K562 (cell line): ENCODE measurements at regions not wholly inside any gene's neighbourhood (a gene's known extent, or its start where the extent isn't known, plus 50 kb on each side); places are given as distances from the start of the nearest gene placed in this dataset.

Experiments
- ATAC-seq: fragments of 200-7000 bp; cut with Tn5 transposase; 3 replicates; pipeline ENCODE4 v1.9.1; 2020; ENCODE audit warnings: moderate library complexity
- BruUV-seq: library from RNA; stranded (reverse); fragments of 400-500 nt; replicated peaks from 2 replicates; lab custom pipeline; 2021; lab: Mats Ljungman, UMichigan
- CTCF ChIA-PET: fragments of 300-600 bp; formaldehyde crosslinking; extraction: SDS; loops from one replicate; lab custom pipeline; 2021; ENCODE audit warnings: low intra/inter-chr PET ratio; lab: Yijun Ruan, JAX
- POLR2A ChIA-PET: fragments of 300-600, 350-650 bp; sonication (Branson Sonifier 250); formaldehyde crosslinking; extraction: SDS; loops from one replicate; lab custom pipeline; 2021; ENCODE audit warnings: antibody characterized with exemption, inconsistent platforms; lab: Yijun Ruan, JAX
- DNase-seq, 4 experiments: peaks; one replicate each; pipeline versions ENCODE4 v3.0.0 to v3.0.0-alpha.2; 2011 to 2018; ENCODE audit warnings: low spot score in 3 of 4, mixed read lengths in 3 of 4; ENCODE audit errors: extremely low read depth in 1 of 4
- FAIRE-seq: peaks from 2 replicates; lab custom pipeline; 2011; peaks lifted over from hg19 to GRCh38; lab: Jason Lieb, UNC
- H2AFZ ChIP-seq: 2 replicates; pipeline ENCODE4 v1.6.0; 2011; ENCODE audit warnings: low read depth, low read length, control low read depth, inconsistent platforms
- H3K27ac ChIP-seq: fragments of 200-600 bp; 3 replicates; pipeline ENCODE4 v1.8.0; 2011; ENCODE audit warnings: low read depth, mild to moderate bottlenecking, control low read depth, inconsistent platforms, low read length, moderate library complexity, mixed read lengths; ENCODE audit errors: extremely low read depth
- H3K27me3 ChIP-seq, 2 experiments: fragments of 300-600 bp in 1 of 2; 2 replicates in 1 of 2; 3 replicates in 1 of 2; pipeline versions ENCODE4 v1.6.0 to v1.8.0; 2011; ENCODE audit warnings: inconsistent platforms in 2 of 2, low read length in 2 of 2, mild to moderate bottlenecking in 1 of 2, mixed read lengths in 1 of 2, moderate library complexity in 1 of 2; ENCODE audit not compliant: control insufficient read depth in 2 of 2, insufficient read depth in 2 of 2
- H3K36me3 ChIP-seq: fragments of 300-600 bp; 3 replicates; pipeline ENCODE4 v1.8.0; 2011; ENCODE audit warnings: mild to moderate bottlenecking, low read length, inconsistent platforms; ENCODE audit not compliant: control insufficient read depth, insufficient read depth
- H3K4me1 ChIP-seq, 2 experiments: fragments of 200-600 bp in 1 of 2; replicated peaks in 1 of 2; 2 replicates in 1 of 2; 3 replicates in 1 of 2; pipeline versions ENCODE4 v1.5.1 to v1.8.0; 2011; ENCODE audit warnings: inconsistent platforms in 2 of 2, low read length in 2 of 2, mild to moderate bottlenecking in 1 of 2, mixed read lengths in 1 of 2, moderate library complexity in 1 of 2; ENCODE audit not compliant: control insufficient read depth in 2 of 2, insufficient read depth in 2 of 2
- H3K4me2 ChIP-seq: 2 replicates; pipeline ENCODE4 v1.6.1; 2011; ENCODE audit warnings: low read length, control low read depth, inconsistent platforms, mixed read lengths; ENCODE audit not compliant: insufficient read depth
- H3K4me3 ChIP-seq: fragments of 200-600 bp; sonication (generic), shearing (Covaris generic); 2 replicates; pipeline ENCODE4 v1.5.1; 2016; ENCODE audit warnings: control low read depth, inconsistent platforms
- H3K79me2 ChIP-seq: fragments of 200-600 bp; 3 replicates; pipeline ENCODE4 v1.8.0; 2011; ENCODE audit warnings: low read length, inconsistent platforms; ENCODE audit not compliant: control insufficient read depth, insufficient read depth
- H3K9ac ChIP-seq, 2 experiments: 2 replicates each; pipeline versions ENCODE4 v1.6.0 to v1.6.1; 2011; ENCODE audit warnings: low read depth in 2 of 2, low read length in 2 of 2, control low read depth in 1 of 2, inconsistent platforms in 1 of 2, mild to moderate bottlenecking in 1 of 2, mixed read lengths in 1 of 2; ENCODE audit not compliant: insufficient read depth in 1 of 2
- H3K9me1 ChIP-seq: one replicate; pipeline ENCODE4 v1.6.0; 2011; ENCODE audit warnings: inconsistent platforms, mild to moderate bottlenecking, low read length, moderate library complexity; ENCODE audit not compliant: control insufficient read depth, insufficient read depth
- H3K9me3 ChIP-seq: replicated peaks from 2 replicates; pipeline ENCODE4 v1.5.1; 2011; ENCODE audit warnings: low read depth, low read length, inconsistent platforms; ENCODE audit not compliant: control insufficient read depth, insufficient read depth
- H4K20me1 ChIP-seq: replicated peaks from 2 replicates; pipeline ENCODE4 v1.6.1; 2011; ENCODE audit warnings: low read length, inconsistent platforms, mixed read lengths; ENCODE audit not compliant: control insufficient read depth, insufficient read depth
- ATF1 ChIP-seq, 2 experiments: fragments of 450-650 bp in 1 of 2; IDR thresholded peaks; 2 replicates each; pipeline ENCODE4 v1.6.1; 2016; ENCODE audit warnings: missing compliant biosample characterization in 1 of 2, missing genetic modification characterization in 1 of 2
- ESRRB ChIP-seq: fragments of 250-450 bp; sonication (Bioruptor Pico); IDR thresholded peaks from 2 replicates; pipeline ENCODE4 v1.5.0; 2020; ENCODE audit warnings: mild to moderate bottlenecking, moderate library complexity, borderline replicate concordance
- HIVEP1 ChIP-seq: fragments of 250-450 bp; sonication (Bioruptor Pico); IDR thresholded peaks from 2 replicates; pipeline ENCODE4 v1.4.0; 2020; ENCODE audit warnings: mild to moderate bottlenecking
- MEF2D ChIP-seq: conservative IDR thresholded peaks from 2 replicates; pipeline ENCODE4 v1.6.1; 2016; ENCODE audit warnings: low read depth, missing genetic modification characterization, missing compliant biosample characterization
- MTA3 ChIP-seq: fragments of 450-650 bp; formaldehyde crosslinking; IDR thresholded peaks from 2 replicates; pipeline ENCODE4 v1.6.1; 2017; ENCODE audit warnings: mild to moderate bottlenecking, borderline replicate concordance
- NCOA1 ChIP-seq: fragments of 450-650 bp; IDR thresholded peaks from 2 replicates; pipeline ENCODE4 v1.6.1; 2016; ENCODE audit warnings: low read depth
- NFXL1 ChIP-seq: fragments of 450-650 bp; formaldehyde crosslinking; IDR thresholded peaks from 2 replicates; pipeline ENCODE4 v1.4.0; 2021; ENCODE audit warnings: mild to moderate bottlenecking
- POLR2AphosphoS2 ChIP-seq: IDR thresholded peaks from 2 replicates; pipeline ENCODE4 v1.6.1; 2012; ENCODE audit warnings: low read length, improper control_type of control experiment
- RBM14 ChIP-seq: fragments of 200-400 bp; formaldehyde crosslinking; IDR thresholded peaks from 2 replicates; pipeline ENCODE4 v1.6.1; 2018; ENCODE audit warnings: low read depth, mild to moderate bottlenecking, low read length, moderate library complexity, borderline replicate concordance; ENCODE audit not compliant: insufficient read depth
- TAF1 ChIP-seq: IDR thresholded peaks from 2 replicates; pipeline ENCODE4 v1.6.1; 2011; ENCODE audit warnings: mild to moderate bottlenecking, low read length, moderate library complexity; ENCODE audit not compliant: insufficient read depth, control insufficient read depth, severe bottlenecking; ENCODE audit errors: extremely low read depth
- ZNF197 ChIP-seq: fragments of 200-800 bp; sonication (Bioruptor generic); IDR thresholded peaks from 2 replicates; pipeline ENCODE4 v1.6.1; 2016; ENCODE audit warnings: low read depth, missing genetic modification characterization, missing compliant biosample characterization
- ZNF3 ChIP-seq: fragments of 250-450 bp; sonication (Bioruptor Pico); IDR thresholded peaks from 2 replicates; pipeline ENCODE4 v1.5.0; 2021; ENCODE audit warnings: mild to moderate bottlenecking, moderate library complexity
- ZNF699 ChIP-seq: fragments of 250-450 bp; sonication (Bioruptor Pico); IDR thresholded peaks from 2 replicates; pipeline ENCODE4 v1.8.0; 2021; ENCODE audit warnings: mild to moderate bottlenecking, moderate library complexity; ENCODE audit not compliant: insufficient replicate concordance
- ZNF76 ChIP-seq: fragments of 250-450 bp; sonication (Bioruptor Pico); IDR thresholded peaks from 2 replicates; pipeline ENCODE4 v1.4.0; 2020; ENCODE audit warnings: mild to moderate bottlenecking, moderate library complexity, borderline replicate concordance
- WGBS: fragments of 100-300 bp; shearing (Covaris generic); methylation state at CpG from one replicate; pipeline ENCODE4 v1.1.6; 2016; ENCODE audit warnings: low coverage, mixed read lengths; ENCODE audit not compliant: insufficient coverage; ENCODE audit errors: missing lambda C conversion rate; 5-methylcytosine and 5-hydroxymethylcytosine counted together
- in situ Hi-C: fragments of 300-500 bp; cut with MboI; formaldehyde crosslinking; loops from 4 replicates; pipeline ENCODE4 v1.15.0; 2018; ENCODE audit warnings: inconsistent platforms, mixed read lengths
- intact Hi-C: fragments of 100-400 bp; cut with micrococcal nuclease; formaldehyde crosslinking; loops from 2 replicates; pipeline ENCODE4 v1.14.2; 2022
- TF ChIP-seq, protein P1 (sequence below): IDR thresholded peaks from 2 replicates; pipeline ENCODE4 v1.6.1; 2011; ENCODE audit warnings: borderline replicate concordance, low read depth, mild to moderate bottlenecking, moderate library complexity, low read length; ENCODE audit not compliant: insufficient read depth, poor library complexity, severe bottlenecking
- TF ChIP-seq, protein P2 (sequence below): fragments of 450-650 bp; IDR thresholded peaks from 2 replicates; pipeline ENCODE4 v1.6.1; 2016; ENCODE audit warnings: missing biosample characterization, missing genetic modification characterization
- TF ChIP-seq, protein P3 (sequence below): IDR thresholded peaks from 3 replicates; pipeline ENCODE4 v1.6.1; 2011; ENCODE audit warnings: borderline replicate concordance, mild to moderate bottlenecking; ENCODE audit not compliant: insufficient read length, insufficient read depth

DNA sequence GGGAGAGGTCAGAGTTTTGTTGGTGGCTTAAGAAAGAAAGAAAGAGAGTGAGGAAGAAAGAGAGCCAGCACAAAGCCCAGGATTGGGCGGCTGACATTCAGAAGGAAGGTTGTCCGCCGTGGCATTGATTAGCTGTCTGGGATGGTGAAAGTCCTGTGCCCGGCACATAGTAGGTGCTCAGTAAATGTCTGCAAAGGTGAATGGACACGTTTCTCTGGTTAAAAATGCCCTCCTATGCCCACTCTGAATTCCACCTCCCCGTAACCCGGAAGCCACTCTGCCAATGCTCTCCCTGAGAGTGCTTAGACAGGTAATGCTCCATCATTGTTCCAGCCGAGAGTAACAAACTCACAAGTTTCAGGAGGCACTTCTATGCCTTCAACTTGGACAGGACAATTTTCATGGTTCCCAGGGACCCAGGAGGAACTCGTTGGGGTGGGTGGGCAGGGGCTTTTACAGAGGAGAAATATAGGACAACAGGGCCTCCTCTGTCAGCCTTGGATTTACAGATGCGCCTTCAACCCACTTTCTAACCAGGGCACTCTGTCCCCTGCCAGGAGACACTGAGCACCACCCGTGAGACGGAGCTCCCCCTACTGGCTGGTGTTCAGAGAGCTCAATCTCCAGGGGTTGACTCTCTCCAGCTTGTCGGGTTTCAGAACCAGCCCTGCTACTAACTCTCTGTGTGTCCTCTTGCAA, 411.5 kb upstream of the ZMIZ1 start (continued):
- TF ChIP-seq, protein P1, sequence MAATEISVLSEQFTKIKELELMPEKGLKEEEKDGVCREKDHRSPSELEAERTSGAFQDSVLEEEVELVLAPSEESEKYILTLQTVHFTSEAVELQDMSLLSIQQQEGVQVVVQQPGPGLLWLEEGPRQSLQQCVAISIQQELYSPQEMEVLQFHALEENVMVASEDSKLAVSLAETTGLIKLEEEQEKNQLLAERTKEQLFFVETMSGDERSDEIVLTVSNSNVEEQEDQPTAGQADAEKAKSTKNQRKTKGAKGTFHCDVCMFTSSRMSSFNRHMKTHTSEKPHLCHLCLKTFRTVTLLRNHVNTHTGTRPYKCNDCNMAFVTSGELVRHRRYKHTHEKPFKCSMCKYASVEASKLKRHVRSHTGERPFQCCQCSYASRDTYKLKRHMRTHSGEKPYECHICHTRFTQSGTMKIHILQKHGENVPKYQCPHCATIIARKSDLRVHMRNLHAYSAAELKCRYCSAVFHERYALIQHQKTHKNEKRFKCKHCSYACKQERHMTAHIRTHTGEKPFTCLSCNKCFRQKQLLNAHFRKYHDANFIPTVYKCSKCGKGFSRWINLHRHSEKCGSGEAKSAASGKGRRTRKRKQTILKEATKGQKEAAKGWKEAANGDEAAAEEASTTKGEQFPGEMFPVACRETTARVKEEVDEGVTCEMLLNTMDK, result peak; percentile 32

DNA sequence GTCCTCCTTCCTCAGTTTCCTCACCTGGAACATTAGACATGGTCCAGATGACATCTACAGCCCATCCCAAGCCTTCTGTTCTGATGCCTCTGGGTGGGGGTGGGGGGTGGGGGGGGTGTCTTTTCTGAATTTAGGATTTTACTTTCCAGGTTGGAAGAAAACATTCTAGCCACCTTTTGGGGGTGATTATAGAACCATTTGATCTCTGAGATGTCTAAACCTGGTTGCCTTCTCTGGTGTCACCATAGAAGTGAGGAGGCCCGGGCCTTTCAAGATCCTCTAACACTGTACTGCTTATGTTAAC, 411.0 kb upstream of the ZMIZ1 start:
- H4K20me1 ChIP-seq, result 0 out of 2 replicates have a peak, but pooled peaks cover 5% of the 10 kb centered on the region
- H3K4me3 ChIP-seq, result no peak overlapping the region
- intact Hi-C loops, result loop anchor here (5.0 to 10.0 kb wide), 4 partner anchors 231 to 611 kb away; no protein-coding TSS in a partner anchor
- no peak overlapping the region for H2AFZ ChIP-seq
- no peaks in the 10 kb centered on the region for H3K36me3 ChIP-seq
- BruUV-seq, result no TSS peak
- H3K27ac ChIP-seq, result no peak overlapping the region
- ChIA-PET CTCF (no interaction called here), POLR2A (interaction anchor here (0.6 to 0.9 kb wide), 4 partner anchors 9 to 536 kb away, joined by 3 read pairs; no protein-coding TSS in a partner anchor)
- peaks cover 2 to 15% of the 10 kb centered on the region in 2 experiments; a peak in 3 of 5 replicates for H3K27me3 ChIP-seq
- DNase-seq, result no peak
- no peaks in the 10 kb centered on the region for H3K9me1 ChIP-seq
- no peaks in the 10 kb centered on the region for H3K9me3 ChIP-seq
- H3K9ac ChIP-seq, result no peak overlapping the region
- no peak for ATAC-seq
- in situ Hi-C loops, result no loop called here
- WGBS, result 0% methylated on average over 1 of the region's 1 CpG
- no peak overlapping the region for H3K4me2 ChIP-seq
- H3K79me2 ChIP-seq, result no peaks in the 10 kb centered on the region
- H3K4me1 ChIP-seq, result peaks cover 0 to 5% of the 10 kb centered on the region in 2 experiments; a peak in 1 of 5 replicates
- FAIRE-seq, result no peak
- TF ChIP-seq ATF1 (CRISPR knock-in tag; IDR thresholded peaks at IDR 0.05) (no peak), ATF1 (tag; IDR thresholded peaks at IDR 0.05) (no peak), ZNF76 (CRISPR knock-in tag) (no peak), MTA3 (no peak), HIVEP1 (no peak), RBM14 (no peak), ZNF699 (CRISPR knock-in tag) (no peak), NCOA1 (no peak), ESRRB (CRISPR knock-in tag) (no peak), ZNF197 (CRISPR knock-in tag) (no peak), NFXL1 (CRISPR knock-in tag) (no peak), TAF1 (no peak), MEF2D (tag) (no peak), ZNF3 (CRISPR knock-in tag) (no peak), POLR2AphosphoS2 (no peak)
- TF ChIP-seq, protein P2, sequence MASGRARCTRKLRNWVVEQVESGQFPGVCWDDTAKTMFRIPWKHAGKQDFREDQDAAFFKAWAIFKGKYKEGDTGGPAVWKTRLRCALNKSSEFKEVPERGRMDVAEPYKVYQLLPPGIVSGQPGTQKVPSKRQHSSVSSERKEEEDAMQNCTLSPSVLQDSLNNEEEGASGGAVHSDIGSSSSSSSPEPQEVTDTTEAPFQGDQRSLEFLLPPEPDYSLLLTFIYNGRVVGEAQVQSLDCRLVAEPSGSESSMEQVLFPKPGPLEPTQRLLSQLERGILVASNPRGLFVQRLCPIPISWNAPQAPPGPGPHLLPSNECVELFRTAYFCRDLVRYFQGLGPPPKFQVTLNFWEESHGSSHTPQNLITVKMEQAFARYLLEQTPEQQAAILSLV, result no peak
- TF ChIP-seq, protein P3, sequence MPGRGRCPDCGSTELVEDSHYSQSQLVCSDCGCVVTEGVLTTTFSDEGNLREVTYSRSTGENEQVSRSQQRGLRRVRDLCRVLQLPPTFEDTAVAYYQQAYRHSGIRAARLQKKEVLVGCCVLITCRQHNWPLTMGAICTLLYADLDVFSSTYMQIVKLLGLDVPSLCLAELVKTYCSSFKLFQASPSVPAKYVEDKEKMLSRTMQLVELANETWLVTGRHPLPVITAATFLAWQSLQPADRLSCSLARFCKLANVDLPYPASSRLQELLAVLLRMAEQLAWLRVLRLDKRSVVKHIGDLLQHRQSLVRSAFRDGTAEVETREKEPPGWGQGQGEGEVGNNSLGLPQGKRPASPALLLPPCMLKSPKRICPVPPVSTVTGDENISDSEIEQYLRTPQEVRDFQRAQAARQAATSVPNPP, result no peak
